H9 (cell line): ENCODE measurements at regions not wholly inside any gene's neighbourhood (a gene's known extent, or its start where the extent isn't known, plus 50 kb on each side); places are given as distances from the start of the nearest gene placed in this dataset.

Source experiments
- DNase-seq: peaks from one replicate; pipeline ENCODE4 v3.0.0-alpha.2; 2017
- H2AFZ ChIP-seq: one replicate; pipeline ENCODE4 v1.6.1; 2013; ENCODE audit warnings: mild to moderate bottlenecking, low read length, control low read depth, moderate library complexity
- H2AK5ac ChIP-seq: 2 replicates; pipeline ENCODE4 v1.6.1; 2013; ENCODE audit warnings: low read length, control low read depth, mixed read lengths; ENCODE audit not compliant: insufficient read length
- H2BK120ac ChIP-seq: one replicate; pipeline ENCODE4 v1.6.1; 2013; ENCODE audit warnings: low read depth, mild to moderate bottlenecking, low read length, control low read depth, inconsistent platforms; ENCODE audit not compliant: poor library complexity, severe bottlenecking
- H2BK12ac ChIP-seq: 2 replicates; pipeline ENCODE4 v1.6.1; 2013; ENCODE audit warnings: low read length, control low read depth, mixed read lengths, low read depth; ENCODE audit not compliant: insufficient read length
- H2BK15ac ChIP-seq: 2 replicates; pipeline ENCODE4 v1.6.1; 2013; ENCODE audit warnings: low read depth, low read length, control low read depth
- H2BK20ac ChIP-seq: one replicate; pipeline ENCODE4 v1.6.1; 2013; ENCODE audit warnings: low read depth, mild to moderate bottlenecking, low read length, control low read depth, inconsistent platforms; ENCODE audit not compliant: poor library complexity, severe bottlenecking
- H2BK5ac ChIP-seq: 2 replicates; pipeline ENCODE4 v1.6.1; 2013; ENCODE audit warnings: low read length, control low read depth, mixed read lengths; ENCODE audit not compliant: insufficient read length
- H3K14ac ChIP-seq: 2 replicates; pipeline ENCODE4 v1.6.1; 2013; ENCODE audit warnings: low read length, control low read depth; ENCODE audit not compliant: insufficient read depth
- H3K18ac ChIP-seq: 2 replicates; pipeline ENCODE4 v1.6.1; 2013; ENCODE audit warnings: low read depth, mild to moderate bottlenecking, mixed read lengths, low read length, control low read depth; ENCODE audit not compliant: insufficient read length
- H3K23ac ChIP-seq: 2 replicates; pipeline ENCODE4 v1.6.1; 2013; ENCODE audit warnings: low read length, control low read depth, mixed read lengths, low read depth; ENCODE audit not compliant: insufficient read length
- H3K23me2 ChIP-seq: 2 replicates; pipeline ENCODE4 v1.6.1; 2013; ENCODE audit warnings: low read depth, mild to moderate bottlenecking, mixed read lengths, low read length, control low read depth; ENCODE audit not compliant: insufficient read length, poor library complexity, severe bottlenecking
- H3K27ac ChIP-seq: 2 replicates; pipeline ENCODE4 v1.5.1; 2013; ENCODE audit warnings: low read length, control low read depth, mixed read lengths, low read depth; ENCODE audit not compliant: insufficient read length
- H3K27me3 ChIP-seq: 2 replicates; pipeline ENCODE4 v1.6.1; 2013; ENCODE audit warnings: low read length, control low read depth, inconsistent platforms; ENCODE audit not compliant: insufficient read depth
- H3K4ac ChIP-seq: 2 replicates; pipeline ENCODE4 v1.6.1; 2013; ENCODE audit warnings: low read depth, mild to moderate bottlenecking, control low read depth, inconsistent platforms, low read length, moderate library complexity
- H3K4me1 ChIP-seq: 2 replicates; pipeline ENCODE4 v1.6.1; 2013; ENCODE audit warnings: low read length, control low read depth, inconsistent platforms; ENCODE audit not compliant: insufficient read depth
- H3K4me2 ChIP-seq: 2 replicates; pipeline ENCODE4 v1.6.1; 2013; ENCODE audit warnings: low read length, control low read depth, mixed read lengths; ENCODE audit not compliant: insufficient read length, insufficient read depth
- H3K56ac ChIP-seq: 2 replicates; pipeline ENCODE4 v1.6.1; 2013; ENCODE audit warnings: low read depth, mild to moderate bottlenecking, mixed read lengths, low read length, control low read depth; ENCODE audit not compliant: insufficient read length
- H3K79me1 ChIP-seq: 2 replicates; pipeline ENCODE4 v1.6.1; 2013; ENCODE audit warnings: low read depth, mild to moderate bottlenecking, moderate library complexity, low read length, control low read depth, inconsistent platforms; ENCODE audit not compliant: insufficient read depth, poor library complexity, severe bottlenecking
- H3K79me2 ChIP-seq: 2 replicates; pipeline ENCODE4 v1.6.1; 2013; ENCODE audit warnings: low read length, control low read depth, inconsistent platforms; ENCODE audit not compliant: insufficient read depth
- H3K9ac ChIP-seq: 2 replicates; pipeline ENCODE4 v1.6.1; 2013; ENCODE audit warnings: low read length, control low read depth, mixed read lengths; ENCODE audit not compliant: insufficient read length; ENCODE audit errors: extremely low read depth
- H3K9me3 ChIP-seq: one replicate; pipeline ENCODE4 v1.6.1; 2013; ENCODE audit warnings: low read depth, low read length, inconsistent platforms; ENCODE audit not compliant: control insufficient read depth
- H3T11ph ChIP-seq: one replicate; pipeline ENCODE4 v1.6.1; 2013; ENCODE audit warnings: mild to moderate bottlenecking, low read length, control low read depth, inconsistent platforms
- H4K20me1 ChIP-seq: one replicate; pipeline ENCODE4 v1.6.1; 2013; ENCODE audit not compliant: control insufficient read depth, insufficient read length, insufficient read depth
- H4K5ac ChIP-seq: 2 replicates; pipeline ENCODE4 v1.6.1; 2013; ENCODE audit warnings: low read depth, mild to moderate bottlenecking, mixed read lengths, low read length, control low read depth; ENCODE audit not compliant: insufficient read length
- H4K8ac ChIP-seq: replicated peaks from 2 replicates; pipeline ENCODE4 v1.6.1; 2013; ENCODE audit warnings: low read length, control low read depth, mixed read lengths, low read depth; ENCODE audit not compliant: insufficient read length
- H4K91ac ChIP-seq: 2 replicates; pipeline ENCODE4 v1.6.1; 2013; ENCODE audit warnings: low read depth, mild to moderate bottlenecking, moderate library complexity, mixed read lengths, low read length, control low read depth; ENCODE audit not compliant: insufficient read length
- H3K27ac Mint-ChIP-seq, 3 experiments: 2 replicates in 2 of 3; 3 replicates in 1 of 3; pipeline ENCODE4 v1.8.0; 2020 to 2021; ENCODE audit warnings: mixed read lengths in 3 of 3, mild to moderate bottlenecking in 1 of 3, moderate library complexity in 1 of 3
- H3K27me3 Mint-ChIP-seq: 2 replicates; pipeline ENCODE4 v1.8.0; 2021; ENCODE audit warnings: low read depth, mild to moderate bottlenecking, moderate library complexity, mixed read lengths
- H3K36me3 Mint-ChIP-seq, 3 experiments: 2 replicates in 2 of 3; 3 replicates in 1 of 3; pipeline ENCODE4 v1.8.0; 2020 to 2021; ENCODE audit warnings: low read depth in 3 of 3, mixed read lengths in 3 of 3; ENCODE audit not compliant: insufficient read depth in 1 of 3
- H3K4me1 Mint-ChIP-seq, 2 experiments: 2 replicates each; pipeline ENCODE4 v1.8.0; 2020; ENCODE audit warnings: mixed read lengths in 2 of 2
- H3K4me3 Mint-ChIP-seq, 2 experiments: 2 replicates in 1 of 2; 3 replicates in 1 of 2; pipeline ENCODE4 v1.8.0; 2020 to 2021; ENCODE audit warnings: mild to moderate bottlenecking in 2 of 2, mixed read lengths in 2 of 2, moderate library complexity in 1 of 2
- H3K9me3 Mint-ChIP-seq, 2 experiments: 2 replicates in 1 of 2; 3 replicates in 1 of 2; pipeline ENCODE4 v1.8.0; 2020; ENCODE audit warnings: mild to moderate bottlenecking in 2 of 2, mixed read lengths in 2 of 2, moderate library complexity in 1 of 2
- CTCF ChIP-seq: fragments of 200-600 bp; sonication (generic); conservative IDR thresholded peaks from 3 replicates; pipeline ENCODE4 v1.8.0; 2021; ENCODE audit warnings: antibody characterized with exemption, mild to moderate bottlenecking
- WGBS: extraction: QIAGEN DNeasy Blood & Tissue Kit; methylation state at CpG from one replicate; pipeline ENCODE4 v1.1.7; 2013; ENCODE audit warnings: missing lambda C conversion rate, low lambda C conversion rate, mixed read lengths; ENCODE audit not compliant: insufficient read length; ENCODE audit errors: extremely low coverage; 5-methylcytosine and 5-hydroxymethylcytosine counted together

GRCh38 chr22:34108168-34108567 lies 187.9 kb upstream of the LARGE1 start:
- Histone ChIP-seq H4K20me1 (no peaks in the 10 kb centered on the region), H4K91ac (no peak overlapping the region), H2BK15ac (no peak overlapping the region), H3K4me2 (no peak overlapping the region), H3T11ph (no peak overlapping the region), H3K9me3 (no peaks in the 10 kb centered on the region), H3K4me1 (no peaks in the 10 kb centered on the region), H2AFZ (no peak overlapping the region), H3K23ac (no peak overlapping the region), H3K14ac (no peak overlapping the region), H3K4ac (no peak overlapping the region), H4K8ac (no peak overlapping the region), H2AK5ac (no peak overlapping the region), H3K23me2 (no peaks in the 10 kb centered on the region), H2BK120ac (no peak overlapping the region), H3K27me3 (no peaks in the 10 kb centered on the region), H3K79me1 (no peaks in the 10 kb centered on the region), H2BK5ac (no peak overlapping the region), H3K18ac (no peak overlapping the region), H3K9ac (no peak overlapping the region), H2BK12ac (no peak overlapping the region), H3K27ac (no peak overlapping the region), H4K5ac (no peak overlapping the region), H3K79me2 (no peaks in the 10 kb centered on the region; the same call in 1 of the 2 replicates), H2BK20ac (no peak overlapping the region), H3K56ac (no peak overlapping the region)
- H3K9me3 Mint-ChIP-seq: no peaks in the 10 kb centered on the region; a peak in 1 of 5 replicates
- H3K27me3 Mint-ChIP-seq: peaks cover 37% of the 10 kb centered on the region
- DNase-seq: no peak
- H3K4me3 Mint-ChIP-seq: no peak overlapping the region
- peaks cover 11% of the 10 kb centered on the region in 2 experiments for H3K4me1 Mint-ChIP-seq
- TF ChIP-seq CTCF: no peak
- no CpG with 5 or more reads among the region's 3 CpGs for WGBS
- H3K36me3 Mint-ChIP-seq: no peaks in the 10 kb centered on the region
- H3K27ac Mint-ChIP-seq: no peak overlapping the region
